GM23338 (cell line): ENCODE measurements at regions not wholly inside any gene's neighbourhood (a gene's known extent, or its start where the extent isn't known, plus 50 kb on each side); places are given as distances from the start of the nearest gene placed in this dataset.

Experiments used
- ATAC-seq: fragments of 200-7000 bp; cut with Tn5 transposase; 3 replicates; pipeline ENCODE4 v1.9.1; 2020
- DNase-seq: peaks from one replicate; pipeline ENCODE4 v3.0.0-alpha.2; 2015; ENCODE audit warnings: low spot score
- H2AFZ ChIP-seq: fragments of 200-600 bp; sonication (generic); 2 replicates; pipeline ENCODE4 v1.8.0; 2016; ENCODE audit warnings: antibody characterized with exemption, mild to moderate bottlenecking, moderate library complexity
- H3F3A ChIP-seq: fragments of 200-600 bp; sonication (generic); replicated peaks from 2 replicates; pipeline ENCODE4 v1.8.0; 2017; ENCODE audit warnings: antibody characterized with exemption, mixed run types, low read depth
- H3K27ac ChIP-seq: fragments of 200-600 bp; sonication (generic); 2 replicates; pipeline ENCODE4 v1.6.1; 2016; ENCODE audit warnings: low read depth
- H3K27me3 ChIP-seq: fragments of 200-600 bp; sonication (generic); 2 replicates; pipeline ENCODE4 v1.8.0; 2016; ENCODE audit warnings: mild to moderate bottlenecking, mixed run types, moderate library complexity; ENCODE audit not compliant: insufficient read depth
- H3K36me3 ChIP-seq: fragments of 200-600 bp; sonication (generic); 2 replicates; pipeline ENCODE4 v1.8.0; 2016; ENCODE audit warnings: mild to moderate bottlenecking; ENCODE audit not compliant: insufficient read depth
- H3K4me1 ChIP-seq: fragments of 200-600 bp; sonication (generic); 2 replicates; pipeline ENCODE4 v1.8.0; 2016; ENCODE audit warnings: mild to moderate bottlenecking, moderate library complexity; ENCODE audit not compliant: insufficient read depth
- H3K4me2 ChIP-seq: fragments of 200-600 bp; sonication (generic); 2 replicates; pipeline ENCODE4 v1.7.1; 2017; ENCODE audit warnings: mixed run types
- H3K4me3 ChIP-seq: fragments of 200-600 bp; sonication (generic); 2 replicates; pipeline ENCODE4 v1.6.1; 2016; ENCODE audit warnings: mixed run types
- H3K79me2 ChIP-seq: fragments of 200-600 bp; sonication (generic); replicated peaks from 2 replicates; pipeline ENCODE4 v1.8.0; 2017; ENCODE audit warnings: mild to moderate bottlenecking; ENCODE audit not compliant: insufficient read depth
- H3K9me2 ChIP-seq: fragments of 200-600 bp; sonication (generic); 2 replicates; pipeline ENCODE4 v1.8.0; 2017; ENCODE audit not compliant: insufficient read depth
- H4K20me1 ChIP-seq: fragments of 200-600 bp; sonication (generic); replicated peaks from 2 replicates; pipeline ENCODE4 v1.8.0; 2017; ENCODE audit warnings: mild to moderate bottlenecking; ENCODE audit not compliant: insufficient read depth
- H3K27ac Mint-ChIP-seq: 2 replicates; pipeline ENCODE4 v1.8.0; 2020; ENCODE audit warnings: inconsistent platforms, mild to moderate bottlenecking, moderate library complexity, mixed read lengths
- H3K27me3 Mint-ChIP-seq: 3 replicates; pipeline ENCODE4 v1.8.0; 2022; ENCODE audit warnings: low read depth, mild to moderate bottlenecking, moderate library complexity, mixed read lengths, inconsistent platforms; ENCODE audit not compliant: insufficient read depth, poor library complexity
- H3K36me3 Mint-ChIP-seq: 3 replicates; pipeline ENCODE4 v1.8.0; 2021; ENCODE audit warnings: low read depth, mild to moderate bottlenecking, inconsistent platforms, moderate library complexity, mixed read lengths
- H3K4me1 Mint-ChIP-seq: 3 replicates; pipeline ENCODE4 v1.8.0; 2020; ENCODE audit warnings: mild to moderate bottlenecking, inconsistent platforms, mixed read lengths
- H3K4me3 Mint-ChIP-seq: 3 replicates; pipeline ENCODE4 v1.8.0; 2021; ENCODE audit warnings: moderate library complexity, mild to moderate bottlenecking, inconsistent platforms, mixed read lengths
- H3K9me3 Mint-ChIP-seq: 3 replicates; pipeline ENCODE4 v1.8.0; 2020; ENCODE audit warnings: moderate library complexity, mild to moderate bottlenecking, inconsistent platforms, mixed read lengths
- NANOG ChIP-seq: IDR thresholded peaks from 2 replicates; pipeline ENCODE4 v1.6.1; 2016; ENCODE audit warnings: antibody characterized with exemption, borderline replicate concordance
- TF ChIP-seq, protein P1 (sequence below): fragments of 250-450 bp; sonication (Bioruptor Pico); IDR thresholded peaks from 2 replicates; pipeline ENCODE4 v1.5.0; 2020; ENCODE audit warnings: mild to moderate bottlenecking, moderate library complexity
- TF ChIP-seq, protein P2 (sequence below), 2 experiments: fragments of 200-600 bp in 1 of 2; sonication (generic) in 1 of 2; conservative IDR thresholded peaks; 2 replicates each; pipeline versions ENCODE4 v1.5.1 to v1.6.1; 2016 to 2017; ENCODE audit warnings: antibody characterized with exemption in 2 of 2, low read depth in 2 of 2, mild to moderate bottlenecking in 2 of 2, moderate library complexity in 1 of 2

DNA sequence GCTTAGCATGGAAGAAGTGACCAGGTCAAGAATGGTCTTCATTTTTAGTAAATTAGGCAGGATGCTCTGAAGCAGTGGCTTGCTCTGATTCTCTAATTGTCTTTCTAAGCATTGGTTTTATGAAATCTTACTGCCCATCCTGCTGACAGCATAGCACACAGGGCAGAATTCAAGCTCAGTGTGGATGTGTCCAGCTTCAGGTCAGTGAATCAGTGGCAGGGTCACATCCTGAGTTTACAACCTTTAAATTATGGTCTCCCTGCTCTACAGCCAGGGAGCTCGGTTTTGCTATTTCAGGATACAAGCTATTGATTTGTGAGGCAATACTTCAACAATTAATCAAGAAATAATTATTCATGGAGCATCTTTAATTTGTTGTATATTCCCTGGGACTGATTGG lies 202.3 kb upstream of the RXFP2 start (continued):
- TF ChIP-seq, protein P1, sequence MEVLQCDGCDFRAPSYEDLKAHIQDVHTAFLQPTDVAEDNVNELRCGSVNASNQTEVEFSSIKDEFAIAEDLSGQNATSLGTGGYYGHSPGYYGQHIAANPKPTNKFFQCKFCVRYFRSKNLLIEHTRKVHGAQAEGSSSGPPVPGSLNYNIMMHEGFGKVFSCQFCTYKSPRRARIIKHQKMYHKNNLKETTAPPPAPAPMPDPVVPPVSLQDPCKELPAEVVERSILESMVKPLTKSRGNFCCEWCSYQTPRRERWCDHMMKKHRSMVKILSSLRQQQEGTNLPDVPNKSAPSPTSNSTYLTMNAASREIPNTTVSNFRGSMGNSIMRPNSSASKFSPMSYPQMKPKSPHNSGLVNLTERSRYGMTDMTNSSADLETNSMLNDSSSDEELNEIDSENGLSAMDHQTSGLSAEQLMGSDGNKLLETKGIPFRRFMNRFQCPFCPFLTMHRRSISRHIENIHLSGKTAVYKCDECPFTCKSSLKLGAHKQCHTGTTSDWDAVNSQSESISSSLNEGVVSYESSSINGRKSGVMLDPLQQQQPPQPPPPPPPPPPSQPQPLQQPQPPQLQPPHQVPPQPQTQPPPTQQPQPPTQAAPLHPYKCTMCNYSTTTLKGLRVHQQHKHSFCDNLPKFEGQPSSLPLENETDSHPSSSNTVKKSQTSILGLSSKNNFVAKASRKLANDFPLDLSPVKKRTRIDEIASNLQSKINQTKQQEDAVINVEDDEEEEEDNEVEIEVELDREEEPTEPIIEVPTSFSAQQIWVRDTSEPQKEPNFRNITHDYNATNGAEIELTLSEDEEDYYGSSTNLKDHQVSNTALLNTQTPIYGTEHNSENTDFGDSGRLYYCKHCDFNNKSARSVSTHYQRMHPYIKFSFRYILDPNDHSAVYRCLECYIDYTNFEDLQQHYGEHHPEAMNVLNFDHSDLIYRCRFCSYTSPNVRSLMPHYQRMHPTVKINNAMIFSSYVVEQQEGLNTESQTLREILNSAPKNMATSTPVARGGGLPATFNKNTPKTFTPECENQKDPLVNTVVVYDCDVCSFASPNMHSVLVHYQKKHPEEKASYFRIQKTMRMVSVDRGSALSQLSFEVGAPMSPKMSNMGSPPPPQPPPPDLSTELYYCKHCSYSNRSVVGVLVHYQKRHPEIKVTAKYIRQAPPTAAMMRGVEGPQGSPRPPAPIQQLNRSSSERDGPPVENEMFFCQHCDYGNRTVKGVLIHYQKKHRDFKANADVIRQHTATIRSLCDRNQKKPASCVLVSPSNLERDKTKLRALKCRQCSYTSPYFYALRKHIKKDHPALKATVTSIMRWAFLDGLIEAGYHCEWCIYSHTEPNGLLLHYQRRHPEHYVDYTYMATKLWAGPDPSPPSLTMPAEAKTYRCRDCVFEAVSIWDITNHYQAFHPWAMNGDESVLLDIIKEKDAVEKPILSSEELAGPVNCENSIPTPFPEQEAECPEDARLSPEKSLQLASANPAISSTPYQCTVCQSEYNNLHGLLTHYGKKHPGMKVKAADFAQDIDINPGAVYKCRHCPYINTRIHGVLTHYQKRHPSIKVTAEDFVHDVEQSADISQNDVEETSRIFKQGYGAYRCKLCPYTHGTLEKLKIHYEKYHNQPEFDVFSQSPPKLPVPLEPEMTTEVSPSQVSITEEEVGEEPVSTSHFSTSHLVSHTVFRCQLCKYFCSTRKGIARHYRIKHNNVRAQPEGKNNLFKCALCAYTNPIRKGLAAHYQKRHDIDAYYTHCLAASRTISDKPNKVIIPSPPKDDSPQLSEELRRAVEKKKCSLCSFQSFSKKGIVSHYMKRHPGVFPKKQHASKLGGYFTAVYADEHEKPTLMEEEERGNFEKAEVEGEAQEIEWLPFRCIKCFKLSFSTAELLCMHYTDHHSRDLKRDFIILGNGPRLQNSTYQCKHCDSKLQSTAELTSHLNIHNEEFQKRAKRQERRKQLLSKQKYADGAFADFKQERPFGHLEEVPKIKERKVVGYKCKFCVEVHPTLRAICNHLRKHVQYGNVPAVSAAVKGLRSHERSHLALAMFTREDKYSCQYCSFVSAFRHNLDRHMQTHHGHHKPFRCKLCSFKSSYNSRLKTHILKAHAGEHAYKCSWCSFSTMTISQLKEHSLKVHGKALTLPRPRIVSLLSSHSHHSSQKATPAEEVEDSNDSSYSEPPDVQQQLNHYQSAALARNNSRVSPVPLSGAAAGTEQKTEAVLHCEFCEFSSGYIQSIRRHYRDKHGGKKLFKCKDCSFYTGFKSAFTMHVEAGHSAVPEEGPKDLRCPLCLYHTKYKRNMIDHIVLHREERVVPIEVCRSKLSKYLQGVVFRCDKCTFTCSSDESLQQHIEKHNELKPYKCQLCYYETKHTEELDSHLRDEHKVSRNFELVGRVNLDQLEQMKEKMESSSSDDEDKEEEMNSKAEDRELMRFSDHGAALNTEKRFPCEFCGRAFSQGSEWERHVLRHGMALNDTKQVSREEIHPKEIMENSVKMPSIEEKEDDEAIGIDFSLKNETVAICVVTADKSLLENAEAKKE (CRISPR knock-in tag), result no peak

DNA sequence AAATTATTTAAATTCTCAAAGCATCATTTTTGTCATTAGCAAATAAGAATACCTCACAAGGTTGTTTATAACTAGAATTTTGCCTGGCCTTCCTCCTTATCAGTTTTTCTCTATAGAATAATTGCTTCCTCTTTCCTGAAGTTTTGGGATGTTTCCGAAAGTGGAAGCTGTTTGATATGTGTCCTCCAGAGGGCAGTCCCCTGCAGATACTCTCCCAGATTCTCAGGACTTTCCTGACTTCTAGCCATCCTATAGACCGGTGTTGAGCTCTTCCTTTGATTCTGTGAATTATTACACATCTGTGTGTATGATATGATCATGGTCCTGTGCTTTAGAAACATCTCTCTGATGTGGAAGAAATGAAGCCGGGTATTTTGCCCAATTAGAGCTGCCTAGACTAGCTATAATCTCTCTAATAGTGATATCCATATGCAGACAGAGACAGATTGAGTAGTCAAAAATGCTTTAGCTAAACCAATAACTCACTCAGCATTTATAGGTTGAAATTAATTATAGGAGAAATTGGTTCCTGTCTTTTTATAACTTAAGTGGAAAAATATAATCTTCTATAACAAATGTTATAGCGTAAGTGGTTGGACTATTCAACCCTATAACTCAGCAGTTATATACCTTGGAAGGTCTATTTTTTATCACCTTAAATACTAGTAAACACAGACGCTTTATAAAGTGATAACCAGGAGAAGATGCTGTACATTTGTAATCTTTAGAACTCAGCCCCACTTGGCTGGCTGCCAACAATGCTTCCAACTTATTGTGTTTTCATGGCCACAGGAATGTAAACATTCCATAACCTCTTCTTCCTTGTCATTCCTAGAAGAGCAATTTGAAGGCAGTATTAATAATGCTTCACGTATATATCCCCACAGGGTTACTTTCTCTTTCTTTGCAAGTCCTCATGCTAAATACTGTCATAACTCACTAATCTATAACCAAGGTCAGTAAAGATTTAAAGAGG lies 201.0 kb upstream of the RXFP2 start:
- TF ChIP-seq NANOG, result no peak
- TF ChIP-seq, protein P2, sequence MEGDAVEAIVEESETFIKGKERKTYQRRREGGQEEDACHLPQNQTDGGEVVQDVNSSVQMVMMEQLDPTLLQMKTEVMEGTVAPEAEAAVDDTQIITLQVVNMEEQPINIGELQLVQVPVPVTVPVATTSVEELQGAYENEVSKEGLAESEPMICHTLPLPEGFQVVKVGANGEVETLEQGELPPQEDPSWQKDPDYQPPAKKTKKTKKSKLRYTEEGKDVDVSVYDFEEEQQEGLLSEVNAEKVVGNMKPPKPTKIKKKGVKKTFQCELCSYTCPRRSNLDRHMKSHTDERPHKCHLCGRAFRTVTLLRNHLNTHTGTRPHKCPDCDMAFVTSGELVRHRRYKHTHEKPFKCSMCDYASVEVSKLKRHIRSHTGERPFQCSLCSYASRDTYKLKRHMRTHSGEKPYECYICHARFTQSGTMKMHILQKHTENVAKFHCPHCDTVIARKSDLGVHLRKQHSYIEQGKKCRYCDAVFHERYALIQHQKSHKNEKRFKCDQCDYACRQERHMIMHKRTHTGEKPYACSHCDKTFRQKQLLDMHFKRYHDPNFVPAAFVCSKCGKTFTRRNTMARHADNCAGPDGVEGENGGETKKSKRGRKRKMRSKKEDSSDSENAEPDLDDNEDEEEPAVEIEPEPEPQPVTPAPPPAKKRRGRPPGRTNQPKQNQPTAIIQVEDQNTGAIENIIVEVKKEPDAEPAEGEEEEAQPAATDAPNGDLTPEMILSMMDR (conservative IDR thresholded peaks at IDR 0.05; ENCODE audit: low read depth in 2 of 2), result peak; percentile 77 to 78
- Histone ChIP-seq H3F3A (no peaks in the 10 kb centered on the region), H3K4me2 (no peak overlapping the region), H3K4me3 (no peak overlapping the region), H3K36me3 (no peaks in the 10 kb centered on the region), H3K4me1 (no peaks in the 10 kb centered on the region), H3K27me3 (no peaks in the 10 kb centered on the region), H2AFZ (no peak overlapping the region), H3K9me2 (peaks cover 7% of the 10 kb centered on the region; the same call in 1 of the 2 replicates), H3K27ac (no peak overlapping the region), H4K20me1 (no peaks in the 10 kb centered on the region), H3K79me2 (no peaks in the 10 kb centered on the region)
- H3K4me1 Mint-ChIP-seq, result no peaks in the 10 kb centered on the region
- H3K27me3 Mint-ChIP-seq, result no peaks in the 10 kb centered on the region
- no peaks in the 10 kb centered on the region for H3K9me3 Mint-ChIP-seq
- H3K36me3 Mint-ChIP-seq, result no peaks in the 10 kb centered on the region
- H3K4me3 Mint-ChIP-seq, result no peak overlapping the region
- ATAC-seq (peak; percentile 84), DNase-seq (peak; percentile 70)
- no peak overlapping the region for H3K27ac Mint-ChIP-seq
